ENCODE measurements at regions not wholly inside any gene's neighbourhood (a gene's known extent, or its start where the extent isn't known, plus 50 kb on each side); places are given as distances from the start of the nearest gene placed in this dataset.

- 32 to 38% (median 36%) methylated on average over 2 of the region's 2 CpGs for WGBS, 4 donors
- peaks cover 0 to 7% (median 0%) of the 10 kb centered on the region in 12 donors for H3K4me1 ChIP-seq
- no peaks in the 10 kb centered on the region for H3K9me3 ChIP-seq
- no peaks in the 10 kb centered on the region for H3K36me3 ChIP-seq
- TF ChIP-seq, protein P1, sequence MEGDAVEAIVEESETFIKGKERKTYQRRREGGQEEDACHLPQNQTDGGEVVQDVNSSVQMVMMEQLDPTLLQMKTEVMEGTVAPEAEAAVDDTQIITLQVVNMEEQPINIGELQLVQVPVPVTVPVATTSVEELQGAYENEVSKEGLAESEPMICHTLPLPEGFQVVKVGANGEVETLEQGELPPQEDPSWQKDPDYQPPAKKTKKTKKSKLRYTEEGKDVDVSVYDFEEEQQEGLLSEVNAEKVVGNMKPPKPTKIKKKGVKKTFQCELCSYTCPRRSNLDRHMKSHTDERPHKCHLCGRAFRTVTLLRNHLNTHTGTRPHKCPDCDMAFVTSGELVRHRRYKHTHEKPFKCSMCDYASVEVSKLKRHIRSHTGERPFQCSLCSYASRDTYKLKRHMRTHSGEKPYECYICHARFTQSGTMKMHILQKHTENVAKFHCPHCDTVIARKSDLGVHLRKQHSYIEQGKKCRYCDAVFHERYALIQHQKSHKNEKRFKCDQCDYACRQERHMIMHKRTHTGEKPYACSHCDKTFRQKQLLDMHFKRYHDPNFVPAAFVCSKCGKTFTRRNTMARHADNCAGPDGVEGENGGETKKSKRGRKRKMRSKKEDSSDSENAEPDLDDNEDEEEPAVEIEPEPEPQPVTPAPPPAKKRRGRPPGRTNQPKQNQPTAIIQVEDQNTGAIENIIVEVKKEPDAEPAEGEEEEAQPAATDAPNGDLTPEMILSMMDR (IDR thresholded peaks at IDR 0.05): no peak
- TF ChIP-seq POLR2A (IDR thresholded peaks at IDR 0.05): no peak
- H3K27me3 ChIP-seq: no peaks in the 10 kb centered on the region
- no peak overlapping the region for H3K27ac ChIP-seq
- intact Hi-C loops (cut with DNase I): no loop called here
- no peak for ATAC-seq
- no peak overlapping the region for H3K4me3 ChIP-seq
- DNase-seq: no peak
Measured at GRCh38 chr14:39582028-39582654, 149.9 kb upstream of the FBXO33 start.

- DNase-seq: no peak
- Histone ChIP-seq H3K9me3 (peaks cover 0 to 2% (median 0%) of the 10 kb centered on the region in 12 donors), H3K27ac (no peak overlapping the region), H3K36me3 (no peaks in the 10 kb centered on the region), H3K27me3 (no peaks in the 10 kb centered on the region), H3K4me3 (no peak overlapping the region), H3K4me1 (peaks cover 0 to 7% (median 0%) of the 10 kb centered on the region in 12 donors)
- no peak for ATAC-seq
- WGBS, 4 donors: 50 to 63% (median 53%) methylated on average over 2 of the region's 2 CpGs
- TF ChIP-seq, protein P1 (IDR thresholded peaks at IDR 0.05): peak in 6 of 12 donors; percentile 7 to 35 (median 23)
- TF ChIP-seq POLR2A (IDR thresholded peaks at IDR 0.05): no peak
- intact Hi-C loops (cut with DNase I): no loop called here
Measured at GRCh38 chr14:39581474-39581873, 149.2 kb upstream of the FBXO33 start.

DNA sequence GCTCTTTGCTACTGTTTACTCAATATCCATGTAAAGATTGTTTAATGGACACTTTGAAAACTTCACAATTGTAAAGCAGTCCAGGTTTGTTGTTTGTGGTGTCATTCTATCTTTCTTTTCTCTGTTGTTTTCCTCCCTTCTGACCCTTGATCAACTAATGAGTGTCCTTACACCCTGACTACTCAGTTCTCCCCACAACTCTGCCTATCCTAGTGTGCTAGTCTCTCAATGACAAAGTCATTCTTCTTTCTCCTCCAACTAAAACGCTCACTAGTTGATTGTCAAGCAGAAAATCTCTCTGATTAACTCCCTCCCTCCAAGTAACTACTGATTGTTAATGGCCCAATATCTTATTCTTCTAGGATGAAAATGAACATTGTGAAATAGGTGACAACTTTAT is 148.5 kb upstream of the FBXO33 start:
- intact Hi-C loops (cut with DNase I): no loop called here
- Histone ChIP-seq H3K27me3 (no peaks in the 10 kb centered on the region), H3K36me3 (no peaks in the 10 kb centered on the region), H3K27ac (no peak overlapping the region), H3K4me3 (no peak overlapping the region), H3K9me3 (peaks cover 0 to 9% (median under 1%) of the 10 kb centered on the region in 12 donors), H3K4me1 (peaks cover 0 to 7% (median 0%) of the 10 kb centered on the region in 12 donors)
- TF ChIP-seq, protein P1 (IDR thresholded peaks at IDR 0.05): no peak
- TF ChIP-seq POLR2A (IDR thresholded peaks at IDR 0.05): no peak
- 31 to 39% (median 37%) methylated on average over 1 of the region's 1 CpG for WGBS, 4 donors
- DNase-seq (no peak), ATAC-seq (no peak)

- no peaks in the 10 kb centered on the region for H3K27me3 ChIP-seq
- H3K36me3 ChIP-seq: no peaks in the 10 kb centered on the region
- H3K9me3 ChIP-seq: peaks cover 0 to 30% (median 10%) of the 10 kb centered on the region in 12 donors
- 80 to 98% (median 89%) methylated on average over 1 of the region's 1 CpG for WGBS, 4 donors
- H3K27ac ChIP-seq: no peak overlapping the region
- H3K4me3 ChIP-seq: no peak overlapping the region
- peaks cover 0 to 5% (median 0%) of the 10 kb centered on the region in 12 donors for H3K4me1 ChIP-seq
- DNase-seq (no peak), ATAC-seq (no peak)
- intact Hi-C loops (cut with DNase I): no loop called here
- no peak for TF ChIP-seq POLR2A (IDR thresholded peaks at IDR 0.05)
- TF ChIP-seq, protein P1 (IDR thresholded peaks at IDR 0.05): no peak
Measured at GRCh38 chr14:39576736-39577135, 144.5 kb upstream of the FBXO33 start.
